ENCODE measurements at regions not wholly inside any gene's neighbourhood (a gene's known extent, or its start where the extent isn't known, plus 50 kb on each side); places are given as distances from the start of the nearest gene placed in this dataset.

- H3K27me3 Mint-ChIP-seq = peaks cover 20% of the 10 kb centered on the region
- no peak overlapping the region for H3K27ac Mint-ChIP-seq
- no peaks in the 10 kb centered on the region for H3K4me1 Mint-ChIP-seq
- DNase-seq = no peak
- CTCF ChIA-PET = no interaction called here
- H3K4me3 Mint-ChIP-seq = no peak overlapping the region
- no peaks in the 10 kb centered on the region for H3K36me3 Mint-ChIP-seq
- H3K9me3 Mint-ChIP-seq = no peaks in the 10 kb centered on the region
Observed at GRCh38 chr3:160622263-160623045, 54.5 kb upstream of the ARL14 start.

- Mint-ChIP-seq H3K27me3 (peaks cover 19% of the 10 kb centered on the region), H3K4me3 (no peak overlapping the region), H3K9me3 (no peaks in the 10 kb centered on the region), H3K36me3 (no peaks in the 10 kb centered on the region), H3K27ac (no peak overlapping the region), H3K4me1 (no peaks in the 10 kb centered on the region)
- CTCF ChIA-PET = no interaction called here
- DNase-seq = no peak
Observed at GRCh38 chr3:160618878-160619277, 53.5 kb upstream of the KPNA4 start.

GRCh38 chr3:160618363-160618762 lies 53.0 kb upstream of the KPNA4 start:
- no peak for DNase-seq
- CTCF ChIA-PET = no interaction called here
- Mint-ChIP-seq H3K27ac (no peak overlapping the region), H3K9me3 (no peaks in the 10 kb centered on the region), H3K27me3 (peaks cover 19% of the 10 kb centered on the region), H3K36me3 (no peaks in the 10 kb centered on the region), H3K4me1 (no peaks in the 10 kb centered on the region), H3K4me3 (no peak overlapping the region)

GRCh38 chr3:160617636-160618035 lies 52.3 kb upstream of the KPNA4 start:
- peaks cover 22% of the 10 kb centered on the region for H3K27me3 Mint-ChIP-seq
- no peaks in the 10 kb centered on the region for H3K4me1 Mint-ChIP-seq
- H3K27ac Mint-ChIP-seq = no peak overlapping the region
- no peak overlapping the region for H3K4me3 Mint-ChIP-seq
- CTCF ChIA-PET = no interaction called here
- no peak for DNase-seq
- no peaks in the 10 kb centered on the region for H3K36me3 Mint-ChIP-seq
- H3K9me3 Mint-ChIP-seq = no peaks in the 10 kb centered on the region

GRCh38 chr3:160616716-160617115 lies 51.3 kb upstream of the KPNA4 start:
- Mint-ChIP-seq H3K27ac (no peak overlapping the region), H3K36me3 (no peaks in the 10 kb centered on the region), H3K27me3 (peaks cover 26% of the 10 kb centered on the region), H3K4me3 (no peak overlapping the region), H3K4me1 (no peaks in the 10 kb centered on the region), H3K9me3 (no peaks in the 10 kb centered on the region)
- CTCF ChIA-PET = no interaction called here
- DNase-seq = no peak

- Mint-ChIP-seq H3K9me3 (no peaks in the 10 kb centered on the region), H3K27ac (no peak overlapping the region), H3K4me1 (no peaks in the 10 kb centered on the region), H3K36me3 (no peaks in the 10 kb centered on the region), H3K4me3 (no peak overlapping the region), H3K27me3 (peaks cover 28% of the 10 kb centered on the region)
- no peak for DNase-seq
- CTCF ChIA-PET = interaction anchor here (1.1 kb wide), 1 partner anchor 9 kb away, joined by 3 read pairs; no protein-coding TSS in a partner anchor
Observed at GRCh38 chr3:160616311-160616710, 50.9 kb upstream of the KPNA4 start.

Measured in activated naive CD4-positive, alpha-beta T cell treated with anti-CD3 and anti-CD28 coated beads, Interleukin-2, amount 10 ng/mL, durations not matched to agents 7 days and 5 days (primary cell).